ENCODE measurements at regions not wholly inside any gene's neighbourhood (a gene's known extent, or its start where the extent isn't known, plus 50 kb on each side); places are given as distances from the start of the nearest gene placed in this dataset.

DNA sequence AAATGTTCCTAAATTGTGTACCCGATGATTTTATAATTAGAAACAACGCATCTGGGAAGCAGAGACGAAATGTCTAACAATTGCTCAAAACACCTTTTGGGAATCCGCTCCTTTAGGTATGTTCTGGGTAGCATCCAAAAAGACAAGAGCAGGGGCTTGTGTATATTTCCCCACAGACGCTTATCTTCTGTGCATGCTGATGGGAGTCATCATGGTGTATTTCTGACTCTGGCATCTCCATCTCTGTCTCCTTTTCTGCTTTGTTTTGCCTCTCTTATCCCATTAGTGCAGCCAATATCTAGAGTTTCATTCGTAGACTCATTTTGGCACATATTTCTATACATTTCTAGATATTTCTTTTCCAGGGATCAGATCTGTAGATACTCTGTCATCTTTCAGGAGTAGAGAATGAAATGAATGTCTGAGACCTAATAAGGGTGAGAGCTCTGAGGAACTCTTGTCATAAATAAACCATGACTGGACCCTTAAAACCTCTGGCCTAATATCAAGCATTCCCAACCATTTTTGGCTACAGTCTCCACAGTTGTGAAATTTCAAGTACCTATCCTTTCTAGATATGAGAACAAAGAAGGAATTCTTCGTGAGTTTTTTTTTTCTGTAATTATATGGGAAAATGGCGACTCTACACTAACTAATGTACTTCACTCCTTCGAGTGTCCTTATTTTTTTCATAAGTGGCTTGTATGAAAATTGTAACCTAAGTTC lies 508.2 kb downstream of the ACTL7B start:
- H3K36me3 ChIP-seq (ENCODE audit: control insufficient read depth in 2 of 2, extremely low read depth in 1 of 2, insufficient read depth in 2 of 2, low read length in 2 of 2) = no peaks in the 10 kb centered on the region
- H3K9me3 ChIP-seq (replicated peaks; ENCODE audit: control insufficient read depth, insufficient read depth, low read length) = no peaks in the 10 kb centered on the region
- H3K9me1 ChIP-seq (replicated peaks; ENCODE audit: control insufficient read depth, extremely low read depth, insufficient read depth, low read length) = no peaks in the 10 kb centered on the region
- H3K4me2 ChIP-seq (ENCODE audit: insufficient read depth, low read length) = no peak overlapping the region
- no peak overlapping the region for H3K9ac ChIP-seq (replicated peaks; ENCODE audit: extremely low read depth, insufficient read depth, low read length)
- no peak for TF ChIP-seq POLR2AphosphoS5 (IDR thresholded peaks at IDR 0.05; ENCODE audit: insufficient read depth, low read depth, low read length)
- intact Hi-C loops (cut with micrococcal nuclease) (no loop called here), dilution Hi-C loops (cut with MboI; ENCODE audit: extremely low pct_ligation_motif_present, low sequenced_read_pairs) (no loop called here)
- no peaks in the 10 kb centered on the region for H3K27me3 ChIP-seq (ENCODE audit: control insufficient read depth in 2 of 2, insufficient read depth in 2 of 2, low read length in 2 of 2)
- ChIA-PET CTCF (no interaction called here), POLR2A (no interaction called here)
- DNase-seq (ENCODE audit: low read depth, low spot score) = no peak
- no peak overlapping the region for H3K27ac ChIP-seq (ENCODE audit: insufficient read depth, low read depth, low read length)
- no TSS peak for BruUV-seq (replicated peaks)
- H3K79me2 ChIP-seq (ENCODE audit: control insufficient read depth, insufficient read depth, low read length) = no peaks in the 10 kb centered on the region
- FAIRE-seq = no peak
- H4K20me1 ChIP-seq (replicated peaks; ENCODE audit: control insufficient read depth, extremely low read depth, insufficient read depth, low read length) = no peaks in the 10 kb centered on the region
- no peak overlapping the region for H3K4me3 ChIP-seq (replicated peaks in 1 of 3; ENCODE audit: insufficient read depth in 1 of 3, low read depth in 1 of 3, low read length in 3 of 3)
- H2AFZ ChIP-seq (ENCODE audit: low read depth, low read length) = no peak overlapping the region
- H3K4me1 ChIP-seq (ENCODE audit: control insufficient read depth, extremely low read depth, insufficient read depth, low read length) = no peaks in the 10 kb centered on the region

DNA sequence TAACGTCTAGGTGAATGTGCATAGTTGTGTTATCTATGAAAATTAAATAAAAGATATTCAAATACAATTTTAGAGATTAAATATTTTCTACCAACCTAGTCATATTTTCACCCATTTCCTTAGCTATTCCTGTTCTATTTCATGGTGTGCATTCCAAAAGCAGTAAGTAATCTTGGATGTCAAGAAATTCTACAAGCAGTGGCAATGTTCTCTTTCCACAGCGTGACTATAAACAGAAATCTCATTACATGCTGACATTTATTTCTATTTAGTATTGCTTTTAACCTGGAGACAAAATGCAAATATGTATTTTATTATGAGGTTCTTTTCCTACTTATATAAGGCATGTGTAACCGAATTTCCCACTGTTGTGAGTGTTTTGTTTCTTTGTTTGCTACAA lies 510.0 kb downstream of the ACTL7B start:
- dilution Hi-C loops (cut with MboI; ENCODE audit: extremely low pct_ligation_motif_present, low sequenced_read_pairs) = no loop called here
- Histone ChIP-seq H4K20me1 (replicated peaks; ENCODE audit: control insufficient read depth, extremely low read depth, insufficient read depth, low read length) (no peaks in the 10 kb centered on the region), H3K4me2 (ENCODE audit: insufficient read depth, low read length) (no peak overlapping the region), H3K27ac (ENCODE audit: insufficient read depth, low read depth, low read length) (no peak overlapping the region), H2AFZ (ENCODE audit: low read depth, low read length) (no peak overlapping the region), H3K9ac (replicated peaks; ENCODE audit: extremely low read depth, insufficient read depth, low read length) (no peak overlapping the region), H3K36me3 (ENCODE audit: control insufficient read depth in 2 of 2, extremely low read depth in 1 of 2, insufficient read depth in 2 of 2, low read length in 2 of 2) (no peaks in the 10 kb centered on the region), H3K4me1 (ENCODE audit: control insufficient read depth, extremely low read depth, insufficient read depth, low read length) (no peaks in the 10 kb centered on the region), H3K9me3 (replicated peaks; ENCODE audit: control insufficient read depth, insufficient read depth, low read length) (no peaks in the 10 kb centered on the region), H3K4me3 (replicated peaks in 1 of 3; ENCODE audit: insufficient read depth in 1 of 3, low read depth in 1 of 3, low read length in 3 of 3) (no peak overlapping the region), H3K9me1 (replicated peaks; ENCODE audit: control insufficient read depth, extremely low read depth, insufficient read depth, low read length) (no peaks in the 10 kb centered on the region), H3K79me2 (ENCODE audit: control insufficient read depth, insufficient read depth, low read length) (no peaks in the 10 kb centered on the region), H3K27me3 (ENCODE audit: control insufficient read depth in 2 of 2, insufficient read depth in 2 of 2, low read length in 2 of 2) (no peaks in the 10 kb centered on the region)
- FAIRE-seq (no peak), DNase-seq (ENCODE audit: low read depth, low spot score) (no peak)
- intact Hi-C loops (cut with micrococcal nuclease) = no loop called here
- POLR2A ChIA-PET = no interaction called here
- no peak for TF ChIP-seq POLR2AphosphoS5 (IDR thresholded peaks at IDR 0.05; ENCODE audit: insufficient read depth, low read depth, low read length)
- no peak for TF ChIP-seq JUN (IDR thresholded peaks at IDR 0.05; ENCODE audit: borderline replicate concordance, insufficient read depth, insufficient read length, low read depth)
- TF ChIP-seq, protein P1, sequence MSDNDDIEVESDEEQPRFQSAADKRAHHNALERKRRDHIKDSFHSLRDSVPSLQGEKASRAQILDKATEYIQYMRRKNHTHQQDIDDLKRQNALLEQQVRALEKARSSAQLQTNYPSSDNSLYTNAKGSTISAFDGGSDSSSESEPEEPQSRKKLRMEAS (IDR thresholded peaks at IDR 0.05; ENCODE audit: insufficient read depth, insufficient read length) = no peak
- TF ChIP-seq GATA2 (IDR thresholded peaks at IDR 0.05; ENCODE audit: insufficient read depth, insufficient read length, low read depth, low read length) = no peak
- TF ChIP-seq FOS (IDR thresholded peaks at IDR 0.05; ENCODE audit: borderline replicate concordance, insufficient read depth, low read length) = no peak
- no peak for TF ChIP-seq MYC (IDR thresholded peaks at IDR 0.05; ENCODE audit: low read depth, low read length)
- TF ChIP-seq, protein P2, sequence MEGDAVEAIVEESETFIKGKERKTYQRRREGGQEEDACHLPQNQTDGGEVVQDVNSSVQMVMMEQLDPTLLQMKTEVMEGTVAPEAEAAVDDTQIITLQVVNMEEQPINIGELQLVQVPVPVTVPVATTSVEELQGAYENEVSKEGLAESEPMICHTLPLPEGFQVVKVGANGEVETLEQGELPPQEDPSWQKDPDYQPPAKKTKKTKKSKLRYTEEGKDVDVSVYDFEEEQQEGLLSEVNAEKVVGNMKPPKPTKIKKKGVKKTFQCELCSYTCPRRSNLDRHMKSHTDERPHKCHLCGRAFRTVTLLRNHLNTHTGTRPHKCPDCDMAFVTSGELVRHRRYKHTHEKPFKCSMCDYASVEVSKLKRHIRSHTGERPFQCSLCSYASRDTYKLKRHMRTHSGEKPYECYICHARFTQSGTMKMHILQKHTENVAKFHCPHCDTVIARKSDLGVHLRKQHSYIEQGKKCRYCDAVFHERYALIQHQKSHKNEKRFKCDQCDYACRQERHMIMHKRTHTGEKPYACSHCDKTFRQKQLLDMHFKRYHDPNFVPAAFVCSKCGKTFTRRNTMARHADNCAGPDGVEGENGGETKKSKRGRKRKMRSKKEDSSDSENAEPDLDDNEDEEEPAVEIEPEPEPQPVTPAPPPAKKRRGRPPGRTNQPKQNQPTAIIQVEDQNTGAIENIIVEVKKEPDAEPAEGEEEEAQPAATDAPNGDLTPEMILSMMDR (IDR thresholded peaks at IDR 0.05; ENCODE audit: extremely low read depth in 1 of 2, insufficient read depth in 1 of 2, low read depth in 1 of 2, low read length in 2 of 2) = no peak
- TF ChIP-seq EZH2 (IDR thresholded peaks at IDR 0.05; ENCODE audit: borderline replicate concordance, low read depth, low read length, severe bottlenecking) = no peak
- no peak for TF ChIP-seq POLR2A (IDR thresholded peaks at IDR 0.05; ENCODE audit: low read depth, low read length)
- BruUV-seq (replicated peaks) = no TSS peak
- CTCF ChIA-PET = no interaction called here

Data from endothelial cell of umbilical vein (primary cell).